H1 (cell line): ENCODE measurements at regions not wholly inside any gene's neighbourhood (a gene's known extent, or its start where the extent isn't known, plus 50 kb on each side); places are given as distances from the start of the nearest gene placed in this dataset.

Experiments used
- CBX8 ChIP-seq: fragments of 300-800, 300-1000 bp; sonication (generic); IDR thresholded peaks from 2 replicates; pipeline ENCODE4 v1.7.1; 2016; ENCODE audit warnings: low read depth, low read length, borderline replicate concordance

DNA sequence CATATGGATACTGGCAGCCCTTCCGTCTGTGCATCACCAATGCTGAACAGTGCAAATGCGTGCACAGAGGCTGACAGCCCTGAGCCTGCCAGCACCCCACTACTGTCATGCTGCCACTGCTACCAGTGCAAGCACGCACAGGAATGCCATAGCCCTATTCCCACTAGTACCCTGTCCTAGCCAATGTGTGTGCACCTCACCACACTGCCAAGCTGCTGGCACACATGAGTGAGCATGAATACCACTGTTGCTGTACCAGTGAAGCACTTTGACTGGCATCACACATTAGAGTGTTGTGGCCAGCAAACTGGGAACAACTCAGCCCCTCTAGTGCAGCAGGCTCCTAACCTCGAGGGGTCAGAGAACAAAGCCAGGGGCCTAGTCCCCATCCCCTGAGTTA is 102.9 kb upstream of the PCDH10 start (continued):
- no peak for TF ChIP-seq CBX8
- TF ChIP-seq, all 59 proteins: peak for 0
